MG63 (cell line): ENCODE measurements at regions not wholly inside any gene's neighbourhood (a gene's known extent, or its start where the extent isn't known, plus 50 kb on each side); places are given as distances from the start of the nearest gene placed in this dataset.
"Not testable (repeated sequence)": the region's sequence is repeated elsewhere in the genome, so short reads cannot be mapped to it uniquely, and the experiment has no call there.

Experiments
- DNase-seq: peaks from one replicate; pipeline ENCODE4 v3.0.0-alpha.2; 2020
- H3K27me3 ChIP-seq: fragments of 250-450 bp; sonication (Bioruptor Pico); 2 replicates; pipeline ENCODE4 v1.5.1; 2020; ENCODE audit warnings: mild to moderate bottlenecking, moderate library complexity
- H3K36me3 ChIP-seq: fragments of 250-450 bp; sonication (Bioruptor Pico); 2 replicates; pipeline ENCODE4 v1.5.1; 2020; ENCODE audit warnings: mild to moderate bottlenecking, moderate library complexity
- H3K4me3 ChIP-seq: fragments of 250-450 bp; sonication (Bioruptor Pico); 2 replicates; pipeline ENCODE4 v1.5.1; 2020; ENCODE audit warnings: mild to moderate bottlenecking, moderate library complexity
- H3K9me3 ChIP-seq: fragments of 250-450 bp; sonication (Bioruptor Pico); 2 replicates; pipeline ENCODE4 v1.5.1; 2020; ENCODE audit warnings: mild to moderate bottlenecking, moderate library complexity

DNA sequence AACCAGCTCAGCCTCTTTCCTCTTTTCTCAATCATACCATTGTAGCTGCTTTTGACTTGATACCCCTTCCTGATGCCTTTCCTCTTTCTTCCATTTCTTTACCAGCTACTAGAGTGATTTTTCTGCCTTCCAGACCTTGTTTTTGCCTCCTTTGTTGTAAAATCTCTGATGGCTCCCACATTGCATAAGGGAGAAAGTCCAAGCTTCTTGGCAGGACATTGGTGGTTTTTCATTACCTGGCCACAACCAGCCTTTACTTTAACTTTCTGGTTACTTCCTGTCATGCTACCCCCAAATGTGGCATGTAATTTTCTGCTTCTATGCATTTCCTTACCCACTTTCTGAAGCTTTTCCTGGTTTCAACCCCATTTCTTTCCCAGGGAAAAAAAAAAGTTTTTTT, 452.5 kb downstream of the TMEM38B start:
- H3K27me3 ChIP-seq = no peaks in the 10 kb centered on the region
- H3K9me3 ChIP-seq = no peaks in the 10 kb centered on the region
- no peak for DNase-seq
- H3K4me3 ChIP-seq = no peak overlapping the region
- no peaks in the 10 kb centered on the region for H3K36me3 ChIP-seq

DNA sequence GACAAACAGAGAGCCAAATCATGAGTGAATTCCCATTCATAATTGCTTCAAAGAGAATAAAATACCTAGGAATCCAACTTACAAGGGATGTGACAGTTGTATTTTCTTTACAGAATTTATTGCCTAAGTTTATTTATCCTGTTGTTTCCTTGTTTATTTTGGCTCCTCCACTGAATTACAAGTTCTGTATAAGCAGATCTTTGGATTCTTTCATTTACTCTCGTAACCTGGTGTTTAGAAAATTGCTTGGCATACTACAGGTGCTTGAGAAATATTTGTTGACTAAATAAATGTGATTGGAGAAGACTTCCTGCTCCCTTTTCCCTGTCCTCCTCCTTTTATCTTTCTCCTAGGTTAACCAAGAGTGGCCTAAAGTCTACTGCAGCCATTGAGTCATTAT, 455.6 kb downstream of the TMEM38B start:
- Histone ChIP-seq H3K36me3 (no peaks in the 10 kb centered on the region), H3K9me3 (no peaks in the 10 kb centered on the region), H3K4me3 (no peak overlapping the region), H3K27me3 (no peaks in the 10 kb centered on the region)
- DNase-seq = no peak

- H3K4me3 ChIP-seq = no peak overlapping the region
- H3K9me3 ChIP-seq = no peaks in the 10 kb centered on the region
- H3K36me3 ChIP-seq = no peaks in the 10 kb centered on the region
- H3K27me3 ChIP-seq = no peaks in the 10 kb centered on the region
- DNase-seq = no peak
These were observed 462.1 kb downstream of the TMEM38B start for GRCh38 chr9:106156465-106156864.

DNA sequence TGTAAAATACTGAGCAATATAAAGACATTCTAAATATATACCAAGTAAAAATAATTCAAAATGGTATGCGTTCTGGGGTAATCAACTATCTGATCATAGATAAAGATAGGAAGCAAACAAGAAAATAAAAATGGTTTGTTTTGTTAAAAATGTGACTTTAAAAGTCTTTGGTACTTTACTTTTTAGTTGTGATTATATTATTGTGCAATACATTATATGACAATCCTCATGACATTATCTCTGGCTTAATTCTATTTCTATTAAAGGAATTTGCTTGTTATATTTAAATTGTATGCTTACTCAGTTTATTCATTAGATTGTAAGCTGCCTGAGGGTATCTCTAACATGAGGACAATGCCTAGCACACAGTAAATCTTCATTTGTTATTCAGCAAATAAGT, 477.9 kb downstream of the TMEM38B start:
- H3K9me3 ChIP-seq = no peaks in the 10 kb centered on the region
- H3K27me3 ChIP-seq = no peaks in the 10 kb centered on the region; the same call in 1 of the 2 replicates
- H3K36me3 ChIP-seq = no peaks in the 10 kb centered on the region
- DNase-seq = no peak
- no peak overlapping the region for H3K4me3 ChIP-seq

DNA sequence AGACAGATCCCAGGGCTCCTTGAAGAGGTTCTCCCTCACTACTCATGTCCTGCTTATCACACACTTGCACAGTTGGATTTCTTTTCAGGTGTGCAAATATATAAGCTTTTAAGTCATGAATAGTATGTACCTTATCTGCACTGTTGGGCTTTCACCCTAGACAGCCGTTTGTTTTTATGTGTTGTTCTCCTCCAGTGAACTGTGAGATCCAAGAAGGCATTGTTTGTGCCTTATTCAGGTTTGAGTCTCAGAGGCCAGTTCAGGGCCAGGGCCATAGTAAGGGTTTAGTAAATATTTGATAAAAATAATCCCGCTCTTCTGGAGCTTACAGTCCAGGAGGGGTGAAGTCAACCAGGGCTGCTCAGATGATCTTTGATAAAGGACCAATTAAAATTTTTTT, 480.0 kb downstream of the TMEM38B start:
- Histone ChIP-seq H3K9me3 (no peaks in the 10 kb centered on the region), H3K27me3 (no peaks in the 10 kb centered on the region; the same call in 1 of the 2 replicates), H3K36me3 (no peaks in the 10 kb centered on the region), H3K4me3 (no peak overlapping the region)
- no peak for DNase-seq

- no peaks in the 10 kb centered on the region for H3K36me3 ChIP-seq
These were observed 482.9 kb downstream of the TMEM38B start for GRCh38 chr9:106177216-106177615.

DNA sequence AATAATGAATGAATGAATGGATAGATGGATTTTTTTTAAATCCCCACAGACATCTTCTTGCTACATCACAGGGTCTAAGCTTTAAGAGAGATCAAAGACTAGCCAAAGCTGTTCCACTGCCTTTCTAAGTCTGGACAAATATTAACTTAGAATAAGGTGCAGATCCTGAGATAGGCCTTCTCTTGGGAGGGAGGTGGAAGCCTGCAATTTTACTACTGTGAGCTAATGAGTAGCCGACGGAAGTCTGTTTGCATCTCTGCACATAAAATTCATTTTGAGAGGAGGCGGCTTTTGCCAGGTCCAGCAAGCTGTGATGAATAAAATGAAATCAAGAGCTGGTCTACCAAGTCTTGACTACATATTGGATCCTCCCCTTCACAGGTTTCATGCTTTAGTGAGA, 484.9 kb downstream of the TMEM38B start:
- Histone ChIP-seq H3K36me3 (no peaks in the 10 kb centered on the region), H3K9me3 (no peaks in the 10 kb centered on the region), H3K4me3 (no peak overlapping the region), H3K27me3 (no peaks in the 10 kb centered on the region)
- DNase-seq = no peak

More at GRCh38 chr9:106177216-106177615, 482.9 kb downstream of the TMEM38B start:
- no peaks in the 10 kb centered on the region for H3K9me3 ChIP-seq
- H3K4me3 ChIP-seq = no peak overlapping the region
- DNase-seq = no peak
- H3K27me3 ChIP-seq = no peaks in the 10 kb centered on the region; the same call in 1 of the 2 replicates

DNA sequence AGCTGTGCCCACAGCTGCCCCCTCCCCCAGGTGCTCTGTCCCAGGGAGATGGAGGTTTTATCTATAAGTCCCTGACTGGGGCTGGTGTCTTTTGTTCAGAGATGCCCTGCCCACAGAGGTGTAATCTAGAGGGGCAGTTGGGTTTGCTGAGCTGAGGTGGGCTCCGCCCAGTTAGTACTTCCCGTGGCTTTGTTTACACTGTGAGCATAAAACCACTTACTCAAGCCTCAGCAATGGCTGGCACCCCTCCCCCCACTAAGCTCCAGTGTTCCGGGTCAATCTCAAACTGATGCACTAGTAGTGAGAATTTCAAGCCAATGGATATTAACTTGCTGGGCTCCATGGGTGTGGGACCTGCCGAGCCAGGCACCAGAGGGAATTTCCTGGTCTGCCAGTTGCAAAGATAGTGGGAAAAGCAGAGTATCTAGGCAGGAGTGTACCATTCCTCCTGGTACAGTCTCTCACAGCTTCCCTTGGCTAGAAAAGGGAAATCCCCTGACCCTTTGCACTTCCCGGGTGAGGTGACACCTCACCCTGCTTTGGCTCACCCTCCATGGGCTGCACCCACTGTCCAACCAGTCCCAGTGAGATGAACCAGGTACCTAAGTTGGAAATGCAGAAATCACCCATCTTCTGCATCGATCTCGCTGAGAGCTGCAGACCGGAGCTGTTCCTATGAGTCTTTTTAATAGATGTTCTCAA, 509.6 kb downstream of the TMEM38B start:
- not testable (repeated sequence) for DNase-seq, H3K9me3 ChIP-seq, H3K27me3 ChIP-seq, H3K36me3 ChIP-seq, H3K4me3 ChIP-seq

GRCh38 chr9:106207298-106207697, 513.0 kb downstream of the TMEM38B start:
- Histone ChIP-seq H3K27me3 (no peaks in the 10 kb centered on the region; the same call in 1 of the 2 replicates), H3K36me3 (no peaks in the 10 kb centered on the region), H3K9me3 (no peaks in the 10 kb centered on the region), H3K4me3 (no peak overlapping the region)
- no peak for DNase-seq

- no peaks in the 10 kb centered on the region for H3K27me3 ChIP-seq
- no peaks in the 10 kb centered on the region for H3K36me3 ChIP-seq
- H3K9me3 ChIP-seq = no peaks in the 10 kb centered on the region
- H3K4me3 ChIP-seq = no peak overlapping the region
- DNase-seq = no peak
These were observed 524.1 kb downstream of the TMEM38B start for GRCh38 chr9:106218427-106218826.

DNA sequence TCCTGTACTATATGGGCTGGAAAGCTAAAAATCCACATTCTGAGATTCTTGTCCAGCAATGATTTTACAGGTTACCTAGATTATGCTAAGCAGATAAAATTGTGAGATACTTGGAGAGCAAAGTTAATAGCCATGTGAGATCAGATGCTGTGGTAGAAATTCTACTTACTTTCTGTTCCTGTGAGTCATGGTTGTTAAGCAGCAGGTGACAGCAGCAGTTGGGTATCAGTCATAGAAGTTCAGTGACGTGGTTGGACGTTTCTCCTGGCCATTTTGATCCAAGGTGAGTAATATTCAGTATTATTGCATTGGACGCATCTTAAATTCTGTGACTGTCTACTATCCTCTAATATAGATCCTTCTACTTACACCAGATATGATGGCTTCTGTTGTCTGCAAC, 524.5 kb downstream of the TMEM38B start:
- no peak overlapping the region for H3K4me3 ChIP-seq
- H3K9me3 ChIP-seq = no peaks in the 10 kb centered on the region
- no peaks in the 10 kb centered on the region for H3K27me3 ChIP-seq
- no peaks in the 10 kb centered on the region for H3K36me3 ChIP-seq
- DNase-seq = no peak

DNA sequence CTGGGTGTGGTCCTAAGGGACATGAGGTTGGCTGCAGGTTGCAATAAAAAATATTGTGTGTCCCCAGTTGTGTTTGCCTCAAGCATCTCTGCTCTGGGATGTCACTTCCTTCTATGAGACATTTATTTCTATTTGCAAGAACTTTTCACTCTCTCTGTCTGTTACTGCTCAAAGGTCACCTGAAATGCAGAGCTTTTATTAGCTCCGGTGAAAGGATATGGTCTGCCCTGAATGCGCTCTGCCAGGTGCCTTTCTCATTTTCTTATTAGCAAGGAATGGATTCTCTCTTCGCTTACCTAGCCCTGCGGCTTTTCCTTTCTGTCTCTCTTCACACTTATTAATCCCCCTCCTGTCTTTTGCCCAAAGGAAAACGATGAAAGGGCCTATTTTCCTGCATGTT, 526.1 kb downstream of the TMEM38B start:
- Histone ChIP-seq H3K36me3 (no peaks in the 10 kb centered on the region), H3K4me3 (no peak overlapping the region), H3K27me3 (no peaks in the 10 kb centered on the region), H3K9me3 (no peaks in the 10 kb centered on the region)
- no peak for DNase-seq

DNA sequence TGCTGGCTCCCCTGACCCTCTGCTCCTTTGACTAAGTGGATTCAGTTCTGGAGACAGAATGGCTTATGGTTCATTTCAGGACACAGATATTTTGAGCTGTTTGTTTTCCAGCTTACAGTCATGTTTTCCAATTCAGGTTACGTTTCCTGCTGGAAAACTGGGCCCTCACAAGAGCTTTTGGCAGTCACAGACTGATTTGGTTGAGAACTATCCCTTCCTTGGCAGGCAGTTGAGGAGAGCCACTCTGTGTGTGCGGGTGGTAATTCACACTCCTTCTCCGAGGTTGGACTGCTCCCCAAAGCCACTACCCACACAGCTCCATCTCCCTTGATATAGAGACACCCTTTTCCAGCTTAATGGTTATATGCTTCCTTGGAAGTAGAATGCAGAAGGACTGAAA, 534.5 kb downstream of the TMEM38B start:
- Histone ChIP-seq H3K27me3 (no peaks in the 10 kb centered on the region), H3K36me3 (no peaks in the 10 kb centered on the region), H3K9me3 (no peaks in the 10 kb centered on the region), H3K4me3 (no peak overlapping the region)
- peak; percentile 6 for DNase-seq

DNA sequence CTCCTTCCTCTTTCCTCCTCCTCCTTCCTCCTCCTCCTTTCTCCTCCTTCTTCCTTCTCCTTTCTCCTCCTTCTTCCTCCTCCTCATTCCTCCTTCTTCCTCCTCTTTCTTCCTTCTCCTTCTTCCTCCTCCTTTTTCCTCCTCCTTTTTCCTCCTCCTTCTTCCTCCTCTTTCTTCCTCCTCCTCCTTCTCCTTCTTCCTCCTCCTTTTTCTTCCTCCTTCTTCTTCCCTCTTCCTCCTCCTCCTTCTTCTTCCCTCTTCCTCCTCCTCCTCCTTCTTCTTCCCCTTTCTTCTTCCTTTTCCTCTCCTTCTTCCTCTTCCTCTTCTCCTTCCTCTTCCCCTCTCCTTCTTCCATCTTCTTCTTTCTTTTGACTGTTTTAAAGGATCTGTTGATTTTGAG, 538.8 kb downstream of the TMEM38B start:
- Histone ChIP-seq H3K9me3 (no peaks in the 10 kb centered on the region), H3K36me3 (no peaks in the 10 kb centered on the region), H3K27me3 (no peaks in the 10 kb centered on the region), H3K4me3 (no peak overlapping the region)
- DNase-seq = no peak

DNA sequence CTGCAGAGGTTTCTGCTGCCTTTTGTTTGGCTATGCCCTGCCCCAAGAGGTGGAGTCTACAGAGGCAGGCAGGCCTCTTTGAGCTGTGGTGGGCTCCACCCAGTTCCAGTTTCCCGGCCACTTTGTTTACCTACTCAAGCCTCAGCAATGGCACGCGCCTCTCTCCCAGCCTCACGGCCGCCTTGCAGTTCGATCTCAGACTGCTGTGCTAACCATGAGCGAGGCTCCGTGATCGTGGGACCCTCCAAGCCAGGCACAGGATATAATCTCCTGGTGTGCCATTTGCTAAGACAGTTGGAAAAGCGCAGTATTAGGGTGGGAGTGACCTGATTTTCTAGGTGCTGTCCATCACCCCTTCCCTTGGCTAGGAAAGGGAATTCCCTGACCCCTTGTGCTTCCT, 566.6 kb downstream of the TMEM38B start:
- not testable (repeated sequence) for H3K9me3 ChIP-seq, H3K36me3 ChIP-seq, DNase-seq, H3K4me3 ChIP-seq, H3K27me3 ChIP-seq

GRCh38 chr9:106277966-106278365, 583.6 kb downstream of the TMEM38B start:
- H3K9me3 ChIP-seq = no peaks in the 10 kb centered on the region; the same call in 1 of the 2 replicates
- H3K27me3 ChIP-seq = no peaks in the 10 kb centered on the region
- no peaks in the 10 kb centered on the region for H3K36me3 ChIP-seq
- no peak overlapping the region for H3K4me3 ChIP-seq
- no peak for DNase-seq

DNA sequence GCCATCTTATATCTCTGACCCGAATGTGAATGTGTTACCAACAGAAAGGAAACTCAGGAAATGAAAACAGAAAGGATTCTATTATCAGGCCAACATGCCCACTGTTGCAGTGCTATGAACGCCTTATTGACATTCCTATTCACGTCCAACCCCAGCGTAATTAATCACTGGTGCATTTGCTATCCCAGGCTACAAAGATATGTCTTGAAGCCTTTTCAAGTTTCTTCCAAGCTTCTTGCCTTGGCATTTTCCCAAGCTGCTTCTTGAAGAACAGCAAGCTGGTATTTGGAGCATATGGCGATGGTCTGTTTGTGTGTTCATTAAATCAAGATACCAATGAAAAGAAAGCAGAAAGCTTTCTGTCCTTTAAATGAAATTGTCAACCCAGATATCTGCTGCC, 579.2 kb upstream of the ZNF462 start:
- no peak for DNase-seq

GRCh38 chr9:106284296-106284695, 578.7 kb upstream of the ZNF462 start:
- no peak overlapping the region for H3K4me3 ChIP-seq
- DNase-seq = no peak
- no peaks in the 10 kb centered on the region; the same call in 1 of the 2 replicates for H3K9me3 ChIP-seq
- no peaks in the 10 kb centered on the region for H3K36me3 ChIP-seq
- H3K27me3 ChIP-seq = no peaks in the 10 kb centered on the region

More for the DNA sequence above, 579.2 kb upstream of the ZNF462 start:
- Histone ChIP-seq H3K4me3 (no peak overlapping the region), H3K36me3 (no peaks in the 10 kb centered on the region), H3K9me3 (no peaks in the 10 kb centered on the region; the same call in 1 of the 2 replicates), H3K27me3 (no peaks in the 10 kb centered on the region)
